ENCODE measurements at regions not wholly inside any gene's neighbourhood (a gene's known extent, or its start where the extent isn't known, plus 50 kb on each side); places are given as distances from the start of the nearest gene placed in this dataset.

DNA sequence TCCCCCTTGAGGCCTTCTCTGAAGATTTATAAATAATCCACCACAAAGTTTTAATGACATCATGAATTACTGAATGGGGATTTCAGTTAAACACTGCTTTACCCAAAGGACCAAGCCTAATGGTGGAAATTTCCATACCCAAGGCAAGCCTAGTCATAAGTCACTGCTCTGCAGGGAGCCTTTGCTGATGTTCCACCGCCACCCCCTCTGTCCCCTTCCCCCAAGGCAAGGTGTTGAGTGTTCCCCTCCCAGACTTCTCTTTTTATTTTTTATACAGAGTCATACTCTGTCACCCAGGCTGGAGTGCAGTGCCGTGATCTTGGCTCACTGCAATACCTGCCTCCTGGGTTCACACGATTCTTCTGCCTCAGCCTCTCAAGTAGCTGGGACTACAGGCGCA is 76.4 kb upstream of the FUNDC1 start:
- peaks cover 6% of the 10 kb centered on the region for H3K27me3 ChIP-seq (ENCODE audit: control insufficient read depth, insufficient read depth, low read length)
- 87% methylated on average over 3 of the region's 4 CpGs for WGBS (ENCODE audit: insufficient coverage)
- no peak for DNase-seq
- H3K36me3 ChIP-seq (ENCODE audit: control insufficient read depth, insufficient read depth, low read length), result no peaks in the 10 kb centered on the region
- H3K4me1 ChIP-seq (ENCODE audit: control insufficient read depth, insufficient read depth, low read length), result no peaks in the 10 kb centered on the region
- no peaks in the 10 kb centered on the region for H3K9me3 ChIP-seq (replicated peaks; ENCODE audit: control insufficient read depth, low read depth, low read length)
- H3K4me3 ChIP-seq (ENCODE audit: low read length), result no peak overlapping the region
- H3K27ac ChIP-seq (ENCODE audit: low read length), result no peak overlapping the region

- Histone ChIP-seq H3K4me3 (ENCODE audit: low read length) (no peak overlapping the region), H3K36me3 (ENCODE audit: control insufficient read depth, insufficient read depth, low read length) (no peaks in the 10 kb centered on the region), H3K9me3 (replicated peaks; ENCODE audit: control insufficient read depth, low read depth, low read length) (no peaks in the 10 kb centered on the region), H3K4me1 (ENCODE audit: control insufficient read depth, insufficient read depth, low read length) (no peaks in the 10 kb centered on the region), H3K27ac (ENCODE audit: low read length) (no peak overlapping the region), H3K27me3 (ENCODE audit: control insufficient read depth, insufficient read depth, low read length) (peaks cover 2% of the 10 kb centered on the region)
- no peak for DNase-seq
- no CpG with 5 or more reads among the region's 2 CpGs for WGBS (ENCODE audit: insufficient coverage)
Observed at GRCh38 chrX:44596277-44596676, 53.6 kb upstream of the FUNDC1 start.

Data from muscle of leg (tissue), 3 donors.